Ovary (tissue), 3 donors: ENCODE measurements at regions not wholly inside any gene's neighbourhood (a gene's known extent, or its start where the extent isn't known, plus 50 kb on each side); places are given as distances from the start of the nearest gene placed in this dataset.

Source experiments
- CTCF ChIP-seq, 3 donors: fragments of 450-650 bp in 2 of 3; fragments of 200-600 bp in 1 of 3; IDR thresholded peaks; one replicate each; pipeline versions ENCODE4 v1.5.1 to v1.8.0; 2016 to 2022; ENCODE audit warnings: antibody characterized with exemption in 3 of 3, mild to moderate bottlenecking in 1 of 3
- EP300 ChIP-seq: sonication (generic); formaldehyde crosslinking; IDR thresholded peaks from one replicate; pipeline ENCODE4 v1.6.1; 2017; ENCODE audit warnings: antibody characterized with exemption
- POLR2A ChIP-seq: fragments of 450-650 bp; IDR thresholded peaks from one replicate; pipeline ENCODE4 v1.6.1; 2017; ENCODE audit warnings: antibody characterized with exemption, mild to moderate bottlenecking, moderate library complexity
- donor health status: DM: no; HTN: no; CAD: no.

- TF ChIP-seq CTCF (IDR thresholded peaks at IDR 0.05) (no peak), EP300 (no peak), POLR2A (no peak)
Measured at GRCh38 chr2:195115738-195116137, 541.3 kb upstream of the SLC39A10 start.
